Kasumi-1 (cell line): ENCODE measurements at regions not wholly inside any gene's neighbourhood (a gene's known extent, or its start where the extent isn't known, plus 50 kb on each side); places are given as distances from the start of the nearest gene placed in this dataset.
"Not testable (repeated sequence)": the region's sequence is repeated elsewhere in the genome, so short reads cannot be mapped to it uniquely, and the experiment has no call there.

Experiments
- DNase-seq, 2 experiments: peaks; one replicate each; lab custom pipeline; 2025; lab: John Stamatoyannopoulos, UW

GRCh38 chr14:28607661-28608060, 158.9 kb upstream of the FOXG1 start:
- DNase-seq: no peak

GRCh38 chr14:28608443-28608842, 158.1 kb upstream of the FOXG1 start:
- DNase-seq: no peak

- DNase-seq: peak; percentile 74 to 80
Observed at GRCh38 chr14:28608851-28609828, 157.4 kb upstream of the FOXG1 start.

GRCh38 chr14:28612414-28612813, 154.2 kb upstream of the FOXG1 start:
- DNase-seq: no peak

- DNase-seq: no peak
Observed at GRCh38 chr14:28613532-28613931, 153.1 kb upstream of the FOXG1 start.

GRCh38 chr14:28626780-28627179, 139.8 kb upstream of the FOXG1 start:
- DNase-seq: no peak

GRCh38 chr14:28629328-28630004, 137.1 kb upstream of the FOXG1 start:
- DNase-seq: no peak

- no peak for DNase-seq
Observed at GRCh38 chr14:28630100-28630499, 136.5 kb upstream of the FOXG1 start.

- DNase-seq: peak; percentile 56 to 64
Observed at GRCh38 chr14:28635387-28635786, 131.2 kb upstream of the FOXG1 start.

- DNase-seq: not testable (repeated sequence)
Observed at GRCh38 chr14:28635816-28636215, 130.8 kb upstream of the FOXG1 start.

- not testable (repeated sequence) for DNase-seq
Observed at GRCh38 chr14:28641189-28641588, 125.4 kb upstream of the FOXG1 start.

- DNase-seq: peak; percentile 11 to 15
Observed at GRCh38 chr14:28651148-28651547, 115.4 kb upstream of the FOXG1 start.

- DNase-seq: no peak
Observed at GRCh38 chr14:28652782-28653181, 113.8 kb upstream of the FOXG1 start.

- DNase-seq: no peak
Observed at GRCh38 chr14:28653521-28653920, 113.1 kb upstream of the FOXG1 start.

GRCh38 chr14:28656704-28657255, 109.8 kb upstream of the FOXG1 start:
- no peak for DNase-seq

GRCh38 chr14:28661171-28661772, 105.3 kb upstream of the FOXG1 start:
- no peak for DNase-seq

GRCh38 chr14:28666961-28667360, 99.6 kb upstream of the FOXG1 start:
- no peak for DNase-seq

GRCh38 chr14:28671425-28671824, 95.2 kb upstream of the FOXG1 start:
- DNase-seq: no peak

- DNase-seq: no peak
Observed at GRCh38 chr14:28673056-28673455, 93.5 kb upstream of the FOXG1 start.

GRCh38 chr14:28676479-28676878, 90.1 kb upstream of the FOXG1 start:
- DNase-seq: no peak

- no peak for DNase-seq
Observed at GRCh38 chr14:28677381-28677780, 89.2 kb upstream of the FOXG1 start.

GRCh38 chr14:28678887-28679286, 87.7 kb upstream of the FOXG1 start:
- no peak for DNase-seq
